NCI-H1105 treated with DMSO at 0.1 percent for 48 hours (cell line): ENCODE measurements at regions not wholly inside any gene's neighbourhood (a gene's known extent, or its start where the extent isn't known, plus 50 kb on each side); places are given as distances from the start of the nearest gene placed in this dataset.
"Not testable (repeated sequence)": the region's sequence is repeated elsewhere in the genome, so short reads cannot be mapped to it uniquely, and the experiment has no call there.

ENCODE experiments used
- DNase-seq: peaks from one replicate; lab custom pipeline; 2025; lab: John Stamatoyannopoulos, UW

DNA sequence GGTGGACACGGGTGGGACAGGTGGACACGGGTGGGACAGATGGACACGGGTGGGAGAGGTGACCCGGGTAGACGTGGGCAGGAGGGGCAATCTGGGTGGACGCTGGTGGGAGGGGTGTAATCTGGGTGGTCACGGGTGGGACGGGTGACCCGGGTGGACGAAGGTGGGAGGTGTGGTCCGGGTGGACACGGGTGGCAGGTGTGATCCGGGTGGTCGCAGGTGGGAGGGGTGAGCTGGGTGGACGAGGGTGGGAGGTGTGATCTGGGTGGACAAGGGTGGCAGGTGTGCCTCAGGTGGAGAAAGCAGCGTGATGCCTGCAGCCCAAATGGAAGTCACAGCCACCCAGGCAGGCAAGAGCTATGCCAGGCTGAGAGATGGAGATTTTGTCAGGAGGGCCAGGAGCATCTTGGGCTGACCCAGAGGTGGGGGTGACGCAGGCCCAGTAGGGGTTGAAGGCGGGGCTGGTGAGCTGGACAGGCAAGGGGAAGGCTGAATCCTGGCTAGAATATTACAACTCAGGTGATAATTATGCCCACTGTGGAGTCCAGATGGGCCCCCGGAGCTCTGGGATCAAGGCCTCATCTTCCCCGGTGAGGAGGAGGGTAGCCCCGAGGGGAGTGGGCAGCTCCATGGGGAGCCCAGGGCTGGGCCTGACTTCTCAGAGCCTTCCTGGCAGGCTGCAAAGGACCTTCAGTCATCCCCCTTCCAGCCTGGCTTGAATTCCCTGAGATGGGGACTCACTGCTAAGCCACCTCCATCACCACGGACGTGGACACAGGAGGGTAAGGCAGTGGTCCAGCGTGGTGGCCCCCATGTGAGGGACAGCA is 100.0 kb downstream of the ADRA2C start:
- no peak for DNase-seq

DNA sequence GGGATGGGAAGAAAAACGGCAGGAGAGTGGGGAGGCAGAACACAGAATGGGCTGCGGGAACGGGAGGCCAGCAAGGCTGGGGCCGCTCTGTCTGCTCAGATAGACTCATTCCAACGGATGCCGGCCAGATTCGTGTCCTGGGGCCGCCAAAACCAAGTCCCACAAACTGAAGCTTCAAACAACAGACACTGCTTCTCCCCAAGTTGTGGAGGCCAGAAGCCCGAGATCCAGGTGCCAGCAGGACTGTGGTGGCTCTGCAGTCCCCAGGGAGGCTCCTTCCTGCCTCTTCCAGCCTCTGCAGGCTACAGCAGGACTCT is 100.6 kb downstream of the ADRA2C start:
- no peak for DNase-seq

DNA sequence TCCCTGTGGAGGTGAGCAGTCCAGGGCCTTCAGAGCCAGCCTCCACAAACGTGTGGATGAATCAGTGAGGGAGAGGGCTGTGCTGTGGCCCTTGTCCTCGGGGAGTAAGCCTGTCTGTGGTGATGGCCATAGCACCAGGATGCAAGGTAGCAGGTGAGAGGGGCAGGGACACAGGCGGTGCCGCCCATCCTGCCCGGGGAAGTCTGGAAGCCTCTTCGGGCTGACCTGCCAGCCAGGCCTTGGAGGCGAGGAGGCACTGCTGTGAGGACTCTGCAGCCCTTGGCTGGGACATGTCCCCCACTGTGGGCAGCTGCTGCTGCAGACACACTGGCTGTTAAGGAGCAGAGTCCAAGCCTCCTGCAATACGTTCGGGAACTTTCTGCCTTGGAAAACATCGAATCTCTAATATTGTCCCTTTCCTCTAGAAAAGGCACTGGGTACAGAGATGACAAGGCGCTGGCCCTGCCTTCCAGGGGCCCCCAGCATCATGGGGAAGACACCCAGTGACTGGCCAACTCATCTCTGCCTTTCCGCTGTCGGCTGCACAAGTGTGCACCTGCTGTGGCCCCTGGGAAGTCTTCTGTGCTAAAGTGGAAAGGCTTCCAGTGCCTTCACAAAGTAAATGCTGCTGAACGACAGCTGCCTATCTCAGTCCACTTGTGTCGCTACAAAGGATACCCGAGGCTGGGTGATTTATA is 101.4 kb downstream of the ADRA2C start:
- DNase-seq: no peak

DNA sequence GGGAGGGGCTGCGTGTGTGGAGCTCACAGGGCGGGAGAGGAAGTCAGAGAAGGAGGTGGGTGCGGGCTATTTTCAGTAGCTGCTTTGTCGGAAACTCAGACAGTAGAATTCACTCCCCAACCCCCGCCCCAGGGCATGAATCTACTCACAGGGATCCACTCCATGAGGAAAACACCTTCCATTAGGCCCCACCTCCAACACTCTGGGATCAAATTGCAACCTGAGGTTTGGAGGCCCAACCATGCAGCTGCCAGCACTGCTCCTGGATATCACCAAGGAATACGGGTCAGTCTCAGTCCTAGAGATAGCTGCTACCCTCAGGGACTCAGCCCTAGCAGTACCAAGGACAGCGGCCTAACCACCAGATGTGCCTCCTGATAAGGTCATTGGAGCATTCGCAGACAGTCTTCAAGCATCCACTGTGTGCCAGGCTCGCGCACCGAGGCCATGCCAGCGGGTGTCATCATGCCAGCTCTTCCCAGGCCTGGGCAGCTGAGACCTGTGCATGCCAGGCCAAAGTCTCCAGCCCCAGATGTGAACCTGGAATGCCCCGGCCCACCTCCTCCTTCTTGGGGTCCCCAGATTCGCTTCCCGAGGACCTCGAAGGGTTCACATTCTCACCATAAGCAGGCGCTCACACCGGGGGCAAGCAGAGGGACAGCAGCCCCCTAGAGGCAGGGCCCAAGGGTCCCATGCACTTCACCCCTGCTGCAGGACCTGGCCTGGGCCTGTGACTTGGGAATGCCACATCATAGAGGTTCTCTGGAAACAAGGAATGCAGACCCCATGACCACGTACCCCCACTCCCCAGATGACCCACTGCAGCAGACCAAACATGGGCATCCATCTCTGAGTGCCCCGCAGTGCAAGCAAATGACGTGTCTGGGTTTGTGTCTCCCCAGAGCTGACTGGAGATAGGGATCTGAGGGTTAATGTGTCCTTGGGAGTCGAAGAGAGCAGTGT is 102.3 kb downstream of the ADRA2C start:
- no peak for DNase-seq

DNA sequence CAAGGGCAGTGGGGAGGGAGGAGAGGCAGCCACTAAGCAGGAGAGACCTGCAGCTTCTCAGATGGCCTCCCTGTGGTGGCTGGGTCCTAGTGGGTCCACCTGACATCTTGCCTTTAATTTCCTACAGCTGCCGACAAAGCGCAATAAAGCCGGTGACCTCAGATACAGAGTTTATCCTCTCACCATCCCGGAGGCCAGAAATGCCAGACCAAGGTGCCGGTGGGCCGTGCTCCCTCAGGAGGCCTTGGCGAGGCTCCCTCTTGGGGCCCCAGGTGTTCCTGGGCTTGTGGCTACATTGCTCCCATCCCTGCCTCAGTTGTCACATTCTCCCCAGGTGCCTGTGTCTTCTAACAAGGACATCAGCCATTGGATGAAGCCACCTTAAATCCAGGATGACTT is 103.0 kb downstream of the ADRA2C start:
- no peak for DNase-seq

DNA sequence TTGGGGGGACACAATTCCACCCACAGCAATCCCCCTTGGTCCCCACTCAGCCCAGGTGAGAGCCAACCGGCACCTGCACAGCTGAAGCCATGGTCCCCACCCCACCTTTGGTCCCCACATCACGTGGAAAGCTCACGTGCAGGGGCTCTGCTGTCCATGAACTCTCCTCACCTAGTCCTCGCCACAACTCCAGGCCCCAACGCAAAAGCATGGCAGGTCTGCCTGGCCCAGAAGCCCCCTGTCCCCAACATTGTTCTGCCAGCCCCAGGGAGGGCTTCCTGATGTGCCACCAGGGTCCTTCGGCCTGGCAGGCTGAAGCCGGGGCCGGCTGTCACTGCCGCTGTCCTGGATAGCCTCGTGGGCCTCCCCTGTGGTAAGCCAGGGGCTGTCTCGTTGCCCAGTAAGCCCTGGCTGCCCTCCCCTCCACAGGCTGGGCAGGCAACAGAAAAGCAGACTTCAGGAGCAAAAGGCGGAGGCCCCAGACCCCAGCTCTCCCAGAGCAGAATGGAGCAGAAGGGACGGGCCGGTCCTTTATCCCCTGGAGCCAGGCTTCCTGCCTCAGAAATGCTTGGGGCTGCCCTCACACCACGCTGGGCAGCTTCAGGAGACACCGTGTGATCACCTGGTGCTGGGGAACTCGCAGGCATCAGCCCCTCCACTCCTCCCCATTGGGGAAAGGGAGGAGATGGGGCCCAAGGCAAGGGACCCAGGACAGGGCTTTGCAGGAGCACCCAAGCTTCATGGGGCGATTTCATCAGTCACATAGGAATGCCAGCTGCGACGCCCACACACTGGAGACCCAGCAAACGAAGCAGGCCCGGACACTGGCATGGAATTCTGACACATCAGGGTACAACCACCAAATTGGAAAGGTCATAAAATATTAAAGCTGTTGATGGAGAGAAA is 103.7 kb downstream of the ADRA2C start:
- DNase-seq: no peak

DNA sequence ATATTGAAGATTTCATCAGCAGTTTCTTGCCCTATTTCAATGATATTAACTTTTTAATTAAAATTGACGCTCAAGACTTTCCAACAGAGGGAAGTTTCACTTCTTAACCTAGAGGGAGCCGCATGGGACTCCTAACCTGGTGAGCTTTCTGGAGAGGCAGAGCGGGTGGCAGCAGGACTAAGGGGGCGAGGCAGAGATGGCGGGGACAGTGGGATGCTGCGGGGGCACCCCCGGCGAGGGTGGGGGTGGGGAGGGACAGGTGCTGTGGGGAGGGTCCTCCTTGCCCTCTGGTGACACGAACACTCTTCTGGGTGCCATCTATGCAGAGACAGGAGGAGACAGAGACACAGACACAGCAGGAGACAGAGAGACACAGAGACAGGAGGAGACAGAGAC is 104.4 kb downstream of the ADRA2C start:
- DNase-seq: no peak

DNA sequence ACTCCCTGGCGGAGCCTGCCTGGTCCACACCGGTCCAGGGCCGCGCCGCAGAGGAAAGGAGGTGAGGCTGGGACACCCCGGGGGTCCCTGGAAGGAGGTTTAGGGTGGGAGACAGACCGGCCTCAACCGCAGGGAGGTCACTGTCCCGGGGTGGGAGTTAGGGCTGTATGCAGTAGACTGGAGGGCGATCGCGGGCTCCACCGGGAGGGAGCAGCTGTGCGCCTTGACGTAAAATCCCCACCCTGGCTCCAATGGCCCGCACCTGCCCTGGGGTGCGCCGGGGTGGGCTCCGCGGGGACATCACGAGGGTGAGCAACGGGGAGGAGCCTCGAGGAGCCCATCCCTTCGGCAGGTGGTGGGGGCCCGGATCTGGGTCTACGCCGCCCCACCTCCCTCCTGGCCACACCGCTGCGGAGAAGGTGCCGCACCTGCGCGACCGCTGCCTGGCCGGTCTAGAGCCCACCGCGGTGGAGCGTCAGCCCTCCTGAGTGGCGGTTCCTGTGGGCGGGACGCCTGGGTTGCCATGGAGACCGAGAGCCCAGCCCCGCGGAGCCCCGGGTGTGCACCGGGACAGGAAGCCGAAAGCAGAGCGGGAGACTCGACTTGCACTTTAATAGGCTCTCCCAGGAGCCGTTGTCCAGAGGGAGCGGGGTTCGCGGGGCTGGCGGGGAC is 105.1 kb downstream of the ADRA2C start:
- DNase-seq: peak; percentile 61

DNA sequence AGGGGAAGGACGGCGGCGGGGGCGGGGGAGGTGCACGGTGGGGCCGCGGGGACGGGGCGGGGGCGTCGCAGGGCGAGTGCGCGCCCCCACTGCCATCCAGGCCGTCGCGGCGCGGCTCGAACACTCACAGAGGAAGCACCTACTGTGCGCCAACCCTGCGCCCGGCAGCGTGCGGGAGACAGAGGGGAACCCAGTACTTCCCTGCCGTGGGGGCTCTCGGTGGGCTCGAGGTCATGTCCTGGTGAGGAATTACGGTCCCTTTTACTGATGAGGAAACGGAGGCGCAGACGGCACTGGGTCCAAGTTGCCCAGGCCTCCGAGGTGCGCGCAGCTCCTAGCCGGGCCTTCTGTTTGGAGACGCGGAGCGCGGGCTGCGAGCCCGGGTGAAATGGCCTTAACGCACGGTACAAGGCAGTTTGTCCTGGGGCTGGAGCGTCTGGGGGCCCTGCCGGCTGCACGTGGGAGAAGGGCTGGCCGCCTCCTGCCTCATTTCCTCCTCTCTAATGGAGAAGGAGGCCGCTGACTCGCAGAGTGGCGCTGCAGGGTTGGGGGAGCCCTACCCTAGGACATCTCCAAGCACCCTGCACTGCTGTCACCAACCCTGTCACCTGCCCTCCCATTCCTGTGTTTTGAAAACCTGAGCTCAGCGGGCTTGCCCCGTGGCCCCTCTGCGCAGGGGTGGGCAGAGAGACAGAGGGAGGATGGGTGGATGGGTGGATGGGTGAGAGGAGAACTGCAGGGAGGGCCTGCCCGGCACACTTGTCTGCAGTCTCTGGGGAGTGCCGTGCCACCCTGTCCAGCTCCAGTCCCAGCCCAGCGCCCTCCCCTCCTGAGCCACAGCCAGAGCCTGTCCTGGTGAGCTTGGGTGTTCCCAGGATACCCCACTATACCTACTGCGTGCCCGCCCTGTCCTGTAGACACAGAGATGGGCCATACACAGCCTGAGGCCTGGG is 106.0 kb downstream of the ADRA2C start:
- DNase-seq: no peak

DNA sequence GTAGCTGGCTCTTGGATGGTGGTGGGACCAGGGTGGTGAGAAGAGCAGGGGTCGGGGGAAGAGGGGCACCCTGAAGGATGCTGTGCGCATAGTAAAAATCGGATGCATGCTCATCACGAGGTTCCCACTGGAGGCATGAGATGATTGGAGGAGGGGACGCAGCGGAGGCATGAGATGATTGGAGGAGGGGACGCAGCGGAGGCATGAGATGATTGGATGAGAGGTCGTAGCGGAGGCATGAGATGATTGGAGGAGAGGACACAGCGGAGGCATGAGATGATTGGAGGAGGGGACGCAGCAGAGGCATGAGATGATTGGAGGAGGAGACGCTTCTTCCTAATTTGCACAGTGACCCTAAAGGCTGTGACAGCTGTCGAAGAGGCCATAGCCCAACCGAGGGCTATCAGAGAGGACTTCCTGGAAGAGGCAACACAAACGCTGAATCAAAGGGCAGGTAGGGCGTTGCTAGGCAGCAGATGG is 106.7 kb downstream of the ADRA2C start:
- no peak for DNase-seq

DNA sequence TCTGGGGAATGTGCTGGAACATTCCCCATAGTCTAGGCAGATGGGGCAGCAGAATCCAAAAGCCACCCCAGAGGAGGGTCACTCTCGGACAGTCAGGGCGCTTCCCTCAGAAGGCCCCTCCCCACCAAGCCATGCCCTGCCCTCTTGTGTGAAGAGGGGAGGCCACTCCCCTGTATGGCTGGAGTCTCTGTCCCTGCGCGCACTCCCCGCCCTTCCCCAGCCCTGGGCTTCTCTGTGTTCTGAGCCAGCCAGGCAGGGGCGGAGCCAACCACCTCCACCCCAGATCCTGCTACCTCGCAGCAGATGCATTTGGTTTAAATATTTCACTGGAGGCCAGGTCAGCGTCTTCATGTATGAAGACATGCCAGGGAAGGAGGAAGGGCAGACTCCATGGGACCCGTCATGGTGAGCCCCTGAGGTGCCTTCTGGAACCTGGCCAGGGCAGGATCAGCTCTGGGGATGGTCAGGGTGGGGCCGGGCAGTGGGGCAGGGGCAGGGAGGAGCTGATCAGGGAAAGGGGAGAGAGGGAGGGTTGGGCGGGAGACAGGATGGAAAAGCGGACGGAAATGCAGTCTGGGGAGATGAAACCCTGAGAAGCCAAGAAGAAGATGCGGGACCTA is 107.3 kb downstream of the ADRA2C start:
- DNase-seq: no peak

DNA sequence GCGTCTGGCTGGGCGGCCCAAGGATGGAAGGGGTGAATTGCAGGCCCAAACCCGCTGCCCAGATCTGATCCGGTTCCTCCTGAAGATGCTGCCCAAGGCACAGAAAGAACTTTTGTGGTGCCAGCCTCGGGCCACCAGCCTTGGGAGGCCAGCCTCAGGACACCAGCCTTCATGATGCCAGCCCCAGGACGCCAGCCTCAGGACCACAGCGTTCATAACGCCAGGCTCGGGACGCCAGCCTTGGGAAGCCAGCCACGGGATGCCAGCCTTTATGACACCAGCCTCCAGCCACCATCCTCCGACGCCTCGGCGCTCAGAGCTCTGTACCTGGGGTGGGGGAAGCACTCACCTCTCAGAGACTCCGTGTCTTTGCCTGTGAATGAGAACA is 107.8 kb downstream of the ADRA2C start:
- DNase-seq: no peak

DNA sequence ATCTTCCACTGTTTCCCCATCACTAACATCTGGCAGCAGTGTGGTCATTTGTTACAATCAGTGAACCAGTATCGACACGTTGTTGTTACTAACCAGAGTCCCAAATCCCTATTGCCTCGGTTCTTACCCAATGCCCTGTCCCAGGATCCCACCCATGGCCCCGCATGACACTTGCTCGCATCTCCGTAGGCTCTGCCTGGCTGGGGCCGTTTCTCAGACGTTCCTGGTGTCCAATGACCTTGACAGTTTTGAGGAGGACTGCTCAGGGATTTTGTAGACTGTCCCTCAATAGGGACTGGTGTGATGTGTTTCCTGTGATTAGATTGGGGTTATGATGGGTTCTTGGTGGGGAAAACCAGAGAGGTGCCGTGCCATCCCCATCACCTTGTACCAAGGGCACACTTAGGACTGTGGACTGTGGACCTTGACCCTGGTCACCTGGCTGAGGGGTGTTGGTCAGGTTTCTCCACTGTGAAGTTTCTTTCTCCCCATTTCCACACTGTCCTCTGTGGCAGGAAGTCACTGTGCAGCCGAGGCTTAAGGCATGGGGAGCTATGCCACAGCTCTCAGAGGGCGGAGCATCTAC is 108.4 kb downstream of the ADRA2C start:
- DNase-seq: no peak

DNA sequence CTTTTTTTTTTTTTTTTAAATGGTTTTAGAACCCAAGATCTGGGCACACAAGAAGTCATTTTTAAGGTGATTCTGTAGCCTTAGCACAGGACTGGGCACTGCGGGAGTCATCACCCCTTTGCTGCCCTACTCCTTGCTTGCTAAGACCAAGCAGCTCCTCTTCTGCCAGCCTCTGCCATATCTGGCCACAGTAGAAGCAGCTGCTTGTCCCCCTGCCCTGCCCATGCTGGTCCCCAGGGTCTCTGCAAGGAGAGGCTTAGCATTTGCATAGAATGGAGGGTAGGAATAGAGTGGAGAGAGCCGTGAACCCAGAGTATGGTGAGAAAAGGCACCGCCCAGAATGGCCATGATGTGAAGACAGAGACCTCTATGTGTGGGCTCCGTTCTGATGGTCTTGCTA is 109.3 kb downstream of the ADRA2C start:
- no peak for DNase-seq

DNA sequence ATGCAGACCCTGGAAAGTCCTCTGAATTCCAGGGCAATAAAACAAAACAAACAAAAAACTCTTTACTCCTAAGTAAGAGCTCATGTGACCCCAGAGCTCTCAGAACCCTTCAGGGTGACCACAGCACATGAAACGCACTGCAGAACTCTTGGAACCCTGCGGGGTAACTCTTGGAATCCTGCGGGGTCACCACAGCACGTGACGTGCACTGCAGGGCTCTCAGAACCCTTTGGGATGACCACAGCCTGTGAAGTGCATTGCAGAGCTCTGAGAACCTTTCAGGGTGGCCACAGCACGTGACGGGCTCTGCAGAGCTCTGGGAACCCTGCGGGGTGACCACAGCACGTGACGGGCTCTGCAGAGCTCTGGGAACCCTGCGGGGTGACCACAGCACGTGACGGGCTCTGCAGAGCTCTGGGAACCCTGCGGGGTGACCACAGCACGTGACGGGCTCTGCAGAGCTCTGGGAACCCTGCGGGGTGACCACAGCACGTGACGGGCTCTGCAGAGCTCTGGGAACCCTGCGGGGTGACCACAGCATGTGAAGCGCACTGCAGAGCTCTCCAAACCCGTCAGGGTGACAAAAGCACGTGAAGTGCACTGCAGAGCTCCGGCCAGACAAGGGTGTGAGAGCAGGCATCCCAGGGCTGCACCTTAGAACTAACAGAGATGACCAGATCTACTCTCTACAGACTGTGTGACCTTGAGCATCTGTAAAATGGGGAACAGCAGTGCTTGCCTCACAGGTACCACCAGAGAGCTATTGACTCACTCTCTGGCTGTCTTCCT is 110.1 kb downstream of the ADRA2C start:
- not testable (repeated sequence) for DNase-seq

DNA sequence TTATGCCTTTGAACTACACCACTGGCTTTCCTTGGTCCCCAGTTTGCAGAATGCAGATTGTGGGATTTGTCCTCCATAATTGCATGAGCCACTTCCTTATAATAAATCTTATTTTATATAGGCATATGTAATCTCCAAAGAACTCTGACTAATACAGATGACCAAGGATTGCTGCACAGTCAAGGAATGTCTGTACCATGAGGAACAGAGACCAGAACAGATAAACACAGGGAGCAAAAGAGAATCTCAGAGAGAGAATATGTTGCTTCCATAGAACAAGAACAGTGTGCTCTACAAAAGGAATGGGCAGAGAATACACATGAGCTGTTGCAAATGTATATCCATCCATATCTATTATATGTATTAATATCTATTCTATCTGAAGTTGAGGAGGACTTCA is 111.1 kb downstream of the ADRA2C start:
- no peak for DNase-seq

DNA sequence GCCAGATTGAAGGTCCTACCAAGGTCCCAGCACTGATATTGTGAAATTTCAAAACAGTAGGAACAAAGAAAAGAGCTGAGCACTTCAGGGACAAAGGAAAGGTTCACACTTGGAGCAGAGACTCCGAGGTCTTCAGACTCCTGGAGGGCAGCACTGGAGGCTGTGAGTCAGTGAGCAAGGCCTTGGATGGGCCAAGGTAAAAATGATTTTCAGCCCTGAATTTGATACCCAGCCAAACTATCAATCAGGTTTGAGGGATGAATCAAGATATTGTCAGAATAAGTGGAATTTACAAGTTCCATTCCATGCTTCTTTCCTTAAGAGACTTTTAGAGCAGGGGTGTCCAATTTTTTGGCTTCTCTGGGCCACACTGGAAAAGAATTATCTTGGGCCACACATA is 111.7 kb downstream of the ADRA2C start:
- DNase-seq: no peak

DNA sequence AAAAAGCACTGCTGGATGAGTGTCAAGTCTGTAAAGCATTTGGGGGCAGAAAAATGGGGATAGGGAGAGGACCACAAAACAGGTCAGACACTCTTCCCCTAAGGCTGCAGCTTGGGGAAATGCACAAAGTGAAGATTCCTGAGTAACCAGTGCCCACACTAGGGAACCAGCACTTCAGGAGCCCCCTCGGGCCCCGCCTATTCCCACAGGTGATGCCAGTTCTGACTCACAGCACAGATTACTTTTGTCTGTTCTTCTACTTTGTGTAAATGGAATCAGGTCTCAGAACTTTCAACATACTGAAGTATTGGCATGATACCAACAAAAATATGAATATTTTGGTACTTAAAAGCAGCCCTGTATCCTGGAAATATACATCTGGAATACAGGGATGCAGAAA is 112.5 kb downstream of the ADRA2C start:
- no peak for DNase-seq
